Vagina (tissue), 2 donors: ENCODE measurements at regions not wholly inside any gene's neighbourhood (a gene's known extent, or its start where the extent isn't known, plus 50 kb on each side); places are given as distances from the start of the nearest gene placed in this dataset.

Experiments
- CTCF ChIP-seq, 3 experiments: fragments of 450-650 bp in 2 of 3; fragments of 200-600 bp in 1 of 3; sonication (generic) in 1 of 3; IDR thresholded peaks; one replicate each; pipeline ENCODE4 v1.5.1; 2017 to 2019; ENCODE audit warnings: antibody characterized with exemption in 3 of 3, mild to moderate bottlenecking in 2 of 3, moderate library complexity in 2 of 3
- POLR2A ChIP-seq, 2 donors: fragments of 450-650 bp; IDR thresholded peaks; one replicate each; pipeline ENCODE4 v1.6.1; 2017; ENCODE audit warnings: antibody characterized with exemption in 2 of 2, mild to moderate bottlenecking in 2 of 2, moderate library complexity in 2 of 2

GRCh38 chr2:195270466-195271039, 386.5 kb upstream of the SLC39A10 start:
- no peak for TF ChIP-seq CTCF (IDR thresholded peaks at IDR 0.05)
- TF ChIP-seq POLR2A (IDR thresholded peaks at IDR 0.05): no peak
